Vagina (tissue), 2 donors: ENCODE measurements at regions not wholly inside any gene's neighbourhood (a gene's known extent, or its start where the extent isn't known, plus 50 kb on each side); places are given as distances from the start of the nearest gene placed in this dataset.

ENCODE experiments used
- CTCF ChIP-seq, 3 experiments: fragments of 450-650 bp in 2 of 3; fragments of 200-600 bp in 1 of 3; sonication (generic) in 1 of 3; IDR thresholded peaks; one replicate each; pipeline ENCODE4 v1.5.1; 2017 to 2019; ENCODE audit warnings: antibody characterized with exemption in 3 of 3, mild to moderate bottlenecking in 2 of 3, moderate library complexity in 2 of 3
- POLR2A ChIP-seq, 2 donors: fragments of 450-650 bp; IDR thresholded peaks; one replicate each; pipeline ENCODE4 v1.6.1; 2017; ENCODE audit warnings: antibody characterized with exemption in 2 of 2, mild to moderate bottlenecking in 2 of 2, moderate library complexity in 2 of 2

GRCh38 chr3:153357436-153357835 is 195.4 kb downstream of the RAP2B start:
- TF ChIP-seq CTCF (IDR thresholded peaks at IDR 0.05) (no peak), POLR2A (IDR thresholded peaks at IDR 0.05) (no peak)
